ENCODE measurements at regions not wholly inside any gene's neighbourhood (a gene's known extent, or its start where the extent isn't known, plus 50 kb on each side); places are given as distances from the start of the nearest gene placed in this dataset.
A peak's percentile ranks its signal among the peaks of the same experiment; 100 is the strongest.

DNA sequence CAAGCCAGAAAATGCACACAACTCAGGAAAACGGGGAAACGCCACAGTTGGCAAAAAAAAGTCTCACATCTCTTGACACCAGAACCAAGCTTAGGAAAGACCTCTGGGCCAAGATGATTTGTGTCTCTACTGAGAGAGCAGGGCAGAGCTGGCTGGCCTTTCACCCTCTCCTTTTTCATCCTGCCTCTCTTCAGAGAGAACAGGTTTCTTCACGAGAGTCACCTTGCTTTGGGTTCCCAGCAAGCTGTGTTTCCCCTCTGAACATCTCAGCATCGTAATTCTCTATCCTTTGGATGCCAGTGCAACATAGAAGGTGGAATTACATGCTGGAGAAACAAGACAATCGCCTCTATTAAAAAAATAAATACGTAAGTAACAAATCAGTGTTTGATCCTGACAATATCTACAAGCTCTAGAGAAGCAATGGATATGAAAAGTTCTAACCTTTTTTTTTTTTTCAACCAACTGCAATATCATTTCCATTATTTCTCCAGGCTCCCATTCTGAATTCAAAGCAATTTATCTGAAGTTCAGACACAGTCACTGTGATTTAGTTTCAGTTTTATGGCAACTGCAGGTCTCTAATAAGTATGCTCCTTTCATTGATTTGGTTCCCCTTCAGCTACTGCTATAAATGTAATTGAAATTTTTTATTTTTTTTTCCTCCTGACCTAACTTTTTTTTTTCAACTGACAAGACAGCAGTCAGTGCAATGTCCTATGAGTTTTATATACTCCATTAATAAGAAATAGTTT is 708.6 kb downstream of the DTWD2 start:
- no peak for DNase-seq

DNA sequence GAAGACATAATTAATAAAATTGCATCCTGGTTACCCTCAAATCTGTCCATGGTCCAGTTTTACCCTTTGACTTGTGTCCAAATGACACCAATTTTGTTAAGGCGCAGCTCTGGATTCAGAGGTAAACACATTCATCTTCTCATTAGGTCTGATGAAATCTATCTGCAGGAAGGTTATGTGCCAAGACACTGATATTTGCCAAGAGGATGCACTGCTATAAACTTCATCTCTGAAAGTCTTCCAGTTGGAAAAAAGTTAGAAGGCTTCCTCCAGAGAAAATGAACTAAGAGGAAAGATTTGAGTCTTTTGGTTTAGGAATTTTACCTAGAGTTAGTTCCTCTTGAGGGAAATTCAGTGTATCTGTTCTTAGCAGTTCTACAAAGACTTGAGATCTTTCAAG is 717.8 kb downstream of the DTWD2 start:
- DNase-seq: no peak

DNA sequence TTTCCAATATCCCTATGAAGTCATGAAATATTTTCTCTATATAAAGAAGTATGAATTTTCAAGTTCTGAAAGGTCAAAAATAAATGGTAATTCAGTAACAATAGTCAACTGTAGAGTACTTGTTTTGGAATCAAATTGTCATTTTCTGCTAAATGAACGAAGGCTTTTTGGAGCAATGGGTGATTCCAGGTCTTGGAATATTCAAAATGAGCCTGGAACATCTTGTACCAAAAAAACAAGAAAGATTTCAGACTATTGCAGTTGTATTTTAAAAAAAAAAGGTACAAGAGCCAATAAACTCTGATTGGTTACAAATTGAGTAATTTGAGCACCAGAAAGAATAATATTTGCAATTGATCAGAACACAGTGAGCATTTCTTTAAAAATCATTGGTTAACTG is 730.1 kb downstream of the DTWD2 start:
- no peak for DNase-seq

GRCh38 chr5:118257066-118257465 is 731.3 kb downstream of the DTWD2 start:
- no peak for DNase-seq

- DNase-seq: no peak
Observed at GRCh38 chr5:118253225-118254061, 734.9 kb downstream of the DTWD2 start.

GRCh38 chr5:118249386-118249785 is 739.0 kb downstream of the DTWD2 start:
- DNase-seq: no peak

GRCh38 chr5:118247458-118247857 is 740.9 kb downstream of the DTWD2 start:
- DNase-seq: no peak

DNA sequence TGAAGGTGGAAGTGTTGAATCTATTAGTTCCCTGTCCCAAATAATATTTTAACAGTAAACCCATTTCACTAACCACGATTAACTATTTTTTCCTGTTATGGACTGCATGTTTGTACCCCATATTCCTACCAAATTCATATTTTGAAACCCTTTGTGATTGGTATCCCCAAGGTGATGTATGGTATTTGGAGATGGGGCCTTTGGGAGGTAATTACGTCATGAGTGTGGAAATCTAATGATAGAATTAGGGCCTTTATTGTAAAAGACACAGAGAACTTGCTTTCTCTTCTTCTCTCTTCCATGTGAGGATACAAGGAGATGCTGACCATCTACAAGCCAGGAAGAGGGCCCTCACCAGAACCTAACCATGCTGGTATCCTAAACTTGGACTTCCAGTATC is 744.7 kb downstream of the DTWD2 start:
- DNase-seq: no peak

GRCh38 chr5:118243068-118243467 is 745.3 kb downstream of the DTWD2 start:
- no peak for DNase-seq

DNA sequence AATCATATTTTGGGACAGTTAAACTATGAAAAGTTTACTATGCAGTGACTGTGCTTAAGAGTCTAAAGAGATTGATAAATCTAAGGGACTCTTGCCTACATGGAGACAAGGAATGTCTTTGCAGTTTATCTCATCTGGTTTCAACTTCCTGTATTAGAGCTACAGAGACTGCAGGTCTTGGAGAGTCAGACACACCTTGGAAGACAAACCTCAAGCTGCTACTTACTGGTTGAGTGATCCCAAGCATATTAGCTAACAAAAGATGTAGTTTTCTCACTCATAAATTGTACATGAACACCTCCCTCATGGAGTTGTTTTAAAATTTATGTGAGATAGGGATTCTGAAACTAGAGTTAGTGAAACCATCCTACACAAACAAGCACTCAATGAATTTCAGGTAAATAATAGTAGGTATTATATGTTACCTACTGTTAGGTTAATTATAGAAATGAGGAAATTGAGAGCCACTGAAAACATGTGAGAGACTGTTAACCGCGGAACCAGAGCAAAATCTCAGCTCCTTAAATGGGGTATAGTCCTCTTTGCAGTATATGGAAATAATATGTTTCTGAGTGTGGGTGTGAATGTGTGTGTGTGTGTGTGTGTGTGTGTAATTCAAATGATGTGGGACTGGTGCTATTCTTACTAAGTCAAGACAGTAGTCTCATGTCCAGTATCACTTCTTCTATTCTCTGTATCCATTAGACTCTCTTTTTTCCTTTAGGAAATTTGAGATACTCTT is 752.1 kb downstream of the DTWD2 start:
- DNase-seq: no peak

GRCh38 chr5:118233606-118234005 is 754.7 kb downstream of the DTWD2 start:
- DNase-seq: no peak

- no peak for DNase-seq
Observed at GRCh38 chr5:118228489-118228888, 759.9 kb downstream of the DTWD2 start.

DNA sequence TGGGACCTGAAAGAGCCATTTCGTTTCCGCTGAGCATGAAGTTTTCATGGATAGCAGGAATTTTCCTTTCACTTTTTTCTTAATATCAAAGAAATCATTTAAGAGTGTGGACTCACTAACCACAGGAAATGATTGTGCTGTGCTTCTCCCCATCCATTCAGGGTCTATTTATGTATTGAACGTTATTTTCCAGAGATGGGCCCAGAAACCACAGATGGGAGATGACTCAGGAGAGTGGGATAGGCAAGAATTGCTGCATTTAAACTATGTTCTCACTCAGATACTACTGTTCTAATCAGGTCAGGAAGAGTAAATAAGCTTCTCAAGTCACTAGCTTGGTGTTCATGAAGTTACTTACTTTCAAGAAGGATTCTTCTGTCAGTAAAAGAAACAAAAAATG is 763.8 kb downstream of the DTWD2 start:
- no peak for DNase-seq

GRCh38 chr5:118220556-118221195 is 767.7 kb downstream of the DTWD2 start:
- no peak for DNase-seq

GRCh38 chr5:118211606-118212005 is 776.7 kb downstream of the DTWD2 start:
- no peak for DNase-seq

DNA sequence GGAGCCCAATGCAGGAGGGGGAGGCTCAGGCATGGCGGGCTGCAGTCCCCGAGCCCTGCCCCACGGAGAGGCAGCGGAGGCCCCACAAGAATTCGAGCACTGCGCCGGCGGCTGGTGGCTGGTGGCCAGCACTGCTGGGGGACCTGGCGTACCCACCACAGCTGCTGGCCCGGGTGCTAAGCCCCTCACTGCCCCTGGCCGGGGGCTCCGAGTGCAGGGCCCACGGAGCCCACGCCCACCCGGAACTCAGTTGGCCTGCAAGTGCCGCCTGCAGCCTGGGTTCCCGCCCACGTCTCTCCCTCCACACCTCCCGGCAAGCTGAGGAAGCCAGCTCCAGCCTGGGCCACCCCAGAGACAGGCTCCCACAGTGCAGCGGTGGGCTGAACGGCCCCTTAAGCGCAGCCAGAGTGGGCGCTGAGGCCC is 780.3 kb downstream of the DTWD2 start:
- DNase-seq: no peak

DNA sequence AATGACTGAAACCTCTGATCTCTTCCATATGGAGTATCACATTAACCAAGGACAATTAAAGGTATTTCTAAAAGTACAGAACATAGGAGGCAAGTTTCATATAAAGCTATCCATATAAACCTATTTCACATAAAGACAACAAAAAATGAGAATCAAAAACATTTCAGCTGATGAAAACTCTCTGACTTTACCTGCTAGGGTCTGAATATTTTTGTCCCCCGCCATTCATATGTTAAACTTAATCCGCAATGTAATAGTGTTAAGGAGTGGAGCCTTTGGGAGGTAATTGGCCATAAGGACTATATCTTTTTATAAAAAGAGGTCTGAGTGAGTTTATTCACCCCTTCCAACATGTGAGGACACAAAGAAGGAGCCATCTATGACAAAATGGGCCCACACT is 788.5 kb downstream of the DTWD2 start:
- no peak for DNase-seq

DNA sequence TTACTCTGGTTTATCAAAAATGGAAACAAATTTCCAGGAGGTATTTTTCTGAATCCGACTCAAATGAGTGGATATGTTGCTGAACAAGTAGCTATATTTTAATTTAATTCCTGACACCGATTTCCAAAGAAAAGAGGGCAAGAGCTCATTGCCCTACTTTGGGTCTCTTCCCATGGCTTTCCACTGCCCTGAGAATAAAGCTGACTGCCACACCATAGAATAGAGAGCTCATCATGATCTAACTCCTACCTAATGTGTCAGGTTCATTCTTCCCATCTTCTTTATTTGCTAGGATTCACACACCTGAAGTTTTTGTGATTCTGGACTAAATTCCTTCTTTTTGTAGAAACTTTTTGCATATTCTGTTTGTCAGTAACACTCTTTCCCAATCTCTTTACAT is 792.1 kb downstream of the DTWD2 start:
- no peak for DNase-seq

DNA sequence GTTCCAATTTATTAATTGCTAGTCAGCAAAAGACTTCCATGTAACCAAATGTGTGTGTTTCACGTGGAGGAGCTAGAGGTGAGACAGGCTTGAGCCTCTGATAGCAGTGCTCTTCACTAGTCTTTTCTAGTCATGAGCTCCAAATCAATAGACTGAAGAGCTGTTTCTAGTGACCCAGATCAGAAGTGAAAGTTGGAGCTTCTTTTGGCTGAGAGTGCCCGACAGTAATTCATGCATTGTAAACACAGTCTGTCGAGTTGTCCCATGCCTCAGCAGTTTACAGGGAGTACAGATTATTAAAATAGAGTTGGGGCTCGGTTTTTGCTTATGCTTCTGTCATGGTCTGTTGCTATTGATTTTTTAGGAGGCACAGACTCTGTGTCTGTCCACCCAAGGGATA is 793.1 kb downstream of the DTWD2 start:
- DNase-seq: peak in 1 of 2 experiments; percentile 1

DNA sequence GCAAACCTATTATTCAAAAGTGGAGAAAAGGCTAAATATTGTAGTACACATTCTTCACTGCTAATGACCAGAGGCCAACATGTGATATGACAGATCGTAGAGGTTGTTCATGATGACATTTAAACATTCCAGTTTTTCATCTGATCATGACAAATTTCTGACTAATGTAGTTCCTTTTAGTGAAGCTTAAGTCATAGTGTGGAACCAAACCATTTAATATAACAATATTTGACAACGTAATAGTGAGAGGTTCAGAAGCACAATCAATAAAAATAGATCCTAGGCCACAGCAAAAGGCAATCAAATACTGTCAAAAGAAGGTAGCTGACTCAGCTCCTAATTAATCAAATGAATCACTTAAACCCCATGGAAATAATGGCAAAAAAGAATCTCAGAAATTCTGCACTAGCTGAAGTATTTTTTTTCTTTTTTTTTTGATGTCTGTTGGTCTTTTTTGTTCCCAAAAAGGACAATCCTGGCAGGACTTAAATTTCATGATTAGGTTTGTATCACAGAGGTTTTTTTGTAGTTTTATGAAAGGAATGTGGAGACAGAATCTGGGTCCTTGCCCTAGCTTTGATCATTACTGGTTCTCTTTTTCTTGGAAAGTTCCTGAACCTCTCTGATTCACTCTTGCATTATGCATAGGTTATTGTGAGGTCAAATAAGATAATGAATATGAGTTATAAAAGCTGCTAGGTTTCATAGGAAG is 795.0 kb downstream of the DTWD2 start:
- no peak for DNase-seq

DNA sequence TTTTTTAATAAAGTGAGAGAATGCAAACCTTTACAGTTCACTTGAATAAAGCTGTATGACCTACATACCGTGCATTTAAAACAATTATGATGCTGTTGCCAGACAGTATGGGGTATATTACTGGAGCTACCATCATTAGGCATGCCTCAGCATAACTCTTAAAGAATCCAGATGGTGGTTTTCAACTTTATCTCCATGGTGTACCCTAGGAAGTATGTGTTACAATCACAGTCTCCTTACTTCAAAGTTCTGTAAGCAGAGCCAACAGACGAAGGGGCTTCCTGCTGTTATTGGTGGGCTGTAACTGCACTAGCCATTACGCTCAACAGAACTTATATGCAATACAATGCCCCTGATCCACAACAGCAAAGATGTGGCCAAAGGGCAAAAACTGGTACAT is 803.3 kb downstream of the DTWD2 start:
- no peak for DNase-seq

DNA sequence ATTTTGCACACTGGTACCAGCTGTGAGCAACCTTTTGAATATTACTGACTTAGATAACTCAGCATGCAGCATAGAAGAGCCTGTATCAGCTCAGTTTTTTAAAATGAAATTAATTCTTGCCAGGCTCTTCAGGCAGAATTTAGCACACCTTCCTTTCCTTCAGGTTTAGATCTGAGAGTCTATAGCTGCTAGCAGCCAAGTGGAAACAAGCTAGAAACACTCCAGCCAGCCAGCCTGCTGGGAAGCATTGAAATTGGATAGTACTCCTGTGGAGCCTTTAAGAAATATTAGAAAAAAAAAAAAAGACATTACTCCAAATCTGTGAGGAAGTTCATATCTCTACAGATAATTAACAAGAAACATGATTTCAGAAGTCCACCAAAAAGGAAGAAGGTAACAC is 812.2 kb downstream of the DTWD2 start:
- no peak for DNase-seq
